ENCODE measurements at regions not wholly inside any gene's neighbourhood (a gene's known extent, or its start where the extent isn't known, plus 50 kb on each side); places are given as distances from the start of the nearest gene placed in this dataset.

- TF ChIP-seq EZH2phosphoT487 (IDR thresholded peaks at IDR 0.05; ENCODE audit: insufficient read depth, low read depth), result no peak
- TF ChIP-seq EZH2 (IDR thresholded peaks at IDR 0.05; ENCODE audit: insufficient read depth, poor library complexity, severe bottlenecking), result no peak
Measured at GRCh38 chr2:228655331-228655730, 473.8 kb upstream of the SPHKAP start.
